ENCODE measurements at regions not wholly inside any gene's neighbourhood (a gene's known extent, or its start where the extent isn't known, plus 50 kb on each side); places are given as distances from the start of the nearest gene placed in this dataset.

DNA sequence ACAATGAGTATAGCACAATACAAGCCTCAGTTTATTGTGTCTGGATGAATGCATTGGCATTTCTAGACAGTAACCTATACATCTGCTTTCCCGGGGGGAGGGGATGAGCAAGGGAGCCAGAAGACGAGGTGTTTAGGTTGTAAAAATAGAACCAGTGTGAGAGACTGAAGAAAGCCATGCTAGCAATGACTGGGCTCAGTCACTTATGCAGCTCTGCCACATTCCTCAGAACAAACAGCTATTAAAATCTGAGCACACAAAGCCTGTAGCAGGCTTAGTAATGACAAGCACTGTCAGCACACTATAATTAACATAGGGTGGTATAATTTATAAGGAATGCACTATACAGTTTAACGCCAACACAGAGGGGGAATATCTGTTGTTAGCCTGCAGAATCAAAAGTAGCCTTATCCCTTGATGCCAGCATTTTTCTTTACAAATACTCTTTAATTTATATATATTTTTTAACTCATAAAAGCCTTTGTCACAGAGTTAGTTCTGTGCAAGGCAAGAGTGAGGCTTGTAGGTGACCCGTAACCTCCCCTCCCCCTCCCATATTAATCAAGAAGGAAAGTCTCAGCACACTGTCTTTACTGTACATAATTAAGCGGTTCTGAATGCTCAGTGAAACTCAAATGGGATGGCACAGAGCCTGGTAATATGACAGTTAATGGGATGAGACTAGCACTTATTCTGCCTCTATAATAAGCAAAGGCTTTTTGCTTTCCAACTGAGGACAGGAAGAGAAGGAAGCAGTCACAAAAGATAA is 295.4 kb downstream of the CSNK1G3 start:
- no peak overlapping the region for H3K27ac ChIP-seq (ENCODE audit: insufficient read depth, low read length)
- H3K36me3 ChIP-seq (ENCODE audit: control insufficient read depth, insufficient read depth, low read length) = no peaks in the 10 kb centered on the region
- TF ChIP-seq, protein P1, sequence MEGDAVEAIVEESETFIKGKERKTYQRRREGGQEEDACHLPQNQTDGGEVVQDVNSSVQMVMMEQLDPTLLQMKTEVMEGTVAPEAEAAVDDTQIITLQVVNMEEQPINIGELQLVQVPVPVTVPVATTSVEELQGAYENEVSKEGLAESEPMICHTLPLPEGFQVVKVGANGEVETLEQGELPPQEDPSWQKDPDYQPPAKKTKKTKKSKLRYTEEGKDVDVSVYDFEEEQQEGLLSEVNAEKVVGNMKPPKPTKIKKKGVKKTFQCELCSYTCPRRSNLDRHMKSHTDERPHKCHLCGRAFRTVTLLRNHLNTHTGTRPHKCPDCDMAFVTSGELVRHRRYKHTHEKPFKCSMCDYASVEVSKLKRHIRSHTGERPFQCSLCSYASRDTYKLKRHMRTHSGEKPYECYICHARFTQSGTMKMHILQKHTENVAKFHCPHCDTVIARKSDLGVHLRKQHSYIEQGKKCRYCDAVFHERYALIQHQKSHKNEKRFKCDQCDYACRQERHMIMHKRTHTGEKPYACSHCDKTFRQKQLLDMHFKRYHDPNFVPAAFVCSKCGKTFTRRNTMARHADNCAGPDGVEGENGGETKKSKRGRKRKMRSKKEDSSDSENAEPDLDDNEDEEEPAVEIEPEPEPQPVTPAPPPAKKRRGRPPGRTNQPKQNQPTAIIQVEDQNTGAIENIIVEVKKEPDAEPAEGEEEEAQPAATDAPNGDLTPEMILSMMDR (conservative IDR thresholded peaks at IDR 0.05 in 1 of 2, IDR thresholded peaks at IDR 0.05 in 1 of 2; ENCODE audit: low read depth in 1 of 2, low read length in 2 of 2) = no peak
- TF ChIP-seq EZH2 (IDR thresholded peaks at IDR 0.05; ENCODE audit: low read length, missing control alignments) = no peak
- H3K27me3 ChIP-seq (ENCODE audit: control insufficient read depth, insufficient read depth, low read length) = no peaks in the 10 kb centered on the region
- no peaks in the 10 kb centered on the region for H3K9me3 ChIP-seq (ENCODE audit: control insufficient read depth, insufficient read depth, low read depth, low read length)
- H3K4me1 ChIP-seq (ENCODE audit: control insufficient read depth, extremely low read depth, insufficient read depth, low read length) = no peaks in the 10 kb centered on the region
- H3K4me3 ChIP-seq (replicated peaks in 1 of 4; ENCODE audit: control extremely low read depth in 1 of 4, insufficient read depth in 1 of 4, low read depth in 3 of 4, low read length in 4 of 4) = no peak overlapping the region
- H3K4me2 ChIP-seq (ENCODE audit: extremely low read depth, insufficient read depth, low read length) = no peak overlapping the region
- H4K20me1 ChIP-seq (ENCODE audit: control insufficient read depth, extremely low read depth, insufficient read depth, low read length) = no peaks in the 10 kb centered on the region
- no peaks in the 10 kb centered on the region for H3K79me2 ChIP-seq (ENCODE audit: control insufficient read depth, insufficient read depth, low read length)
- no peak overlapping the region for H3K9ac ChIP-seq (ENCODE audit: insufficient read depth, low read length)
- no peak overlapping the region for H2AFZ ChIP-seq (ENCODE audit: low read length)
- no peak for DNase-seq (ENCODE audit: low read depth in 2 of 2)

DNA sequence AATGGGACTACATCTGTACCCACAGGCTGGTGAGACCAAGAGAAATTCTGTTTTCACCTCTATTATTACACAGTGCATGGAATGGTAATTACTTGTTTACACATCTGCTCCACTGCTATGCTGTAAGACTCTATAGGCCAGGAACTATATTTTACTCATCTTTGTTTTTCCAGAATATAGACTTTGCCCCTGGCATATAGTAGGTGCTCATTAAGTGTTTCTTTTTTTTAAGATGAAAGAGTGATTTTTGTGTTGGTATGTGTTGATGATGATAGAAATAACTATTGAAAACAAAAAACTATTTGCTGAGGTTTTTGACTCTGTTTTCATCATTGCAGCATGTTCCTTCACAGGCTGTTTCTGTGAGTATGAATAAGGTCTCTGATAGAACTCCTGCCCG is 294.7 kb downstream of the CSNK1G3 start:
- Histone ChIP-seq H3K79me2 (ENCODE audit: control insufficient read depth, insufficient read depth, low read length) (no peaks in the 10 kb centered on the region), H3K27me3 (ENCODE audit: control insufficient read depth, insufficient read depth, low read length) (no peaks in the 10 kb centered on the region), H4K20me1 (ENCODE audit: control insufficient read depth, extremely low read depth, insufficient read depth, low read length) (no peaks in the 10 kb centered on the region), H3K4me3 (replicated peaks in 1 of 4; ENCODE audit: control extremely low read depth in 1 of 4, insufficient read depth in 1 of 4, low read depth in 3 of 4, low read length in 4 of 4) (no peak overlapping the region), H3K27ac (ENCODE audit: insufficient read depth, low read length) (no peak overlapping the region), H3K4me1 (ENCODE audit: control insufficient read depth, extremely low read depth, insufficient read depth, low read length) (no peaks in the 10 kb centered on the region), H2AFZ (ENCODE audit: low read length) (no peak overlapping the region), H3K9ac (ENCODE audit: insufficient read depth, low read length) (no peak overlapping the region), H3K4me2 (ENCODE audit: extremely low read depth, insufficient read depth, low read length) (no peak overlapping the region), H3K9me3 (ENCODE audit: control insufficient read depth, insufficient read depth, low read depth, low read length) (no peaks in the 10 kb centered on the region), H3K36me3 (ENCODE audit: control insufficient read depth, insufficient read depth, low read length) (no peaks in the 10 kb centered on the region)
- DNase-seq (ENCODE audit: low read depth in 2 of 2) = no peak
- TF ChIP-seq, protein P1 (conservative IDR thresholded peaks at IDR 0.05 in 1 of 2, IDR thresholded peaks at IDR 0.05 in 1 of 2; ENCODE audit: low read depth in 1 of 2, low read length in 2 of 2) = no peak

DNA sequence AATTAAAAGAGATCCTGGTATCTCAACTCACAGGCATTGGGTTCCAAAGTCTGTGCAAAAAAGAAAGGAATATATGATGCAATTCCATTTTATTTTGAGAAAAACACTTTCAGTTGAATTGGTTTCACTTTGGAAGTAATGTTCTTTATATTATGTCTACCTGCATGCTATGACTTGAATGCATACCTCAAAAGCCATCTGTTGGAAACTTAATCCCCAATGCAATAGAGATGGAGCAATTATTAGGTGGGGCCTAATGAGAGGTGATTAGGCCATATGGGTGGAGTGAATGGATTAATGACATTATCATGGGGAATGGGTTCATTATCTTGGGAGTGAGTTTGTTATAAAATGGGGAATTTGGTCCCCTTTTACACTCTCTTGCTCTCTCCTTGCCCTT is 293.3 kb downstream of the CSNK1G3 start:
- H3K4me2 ChIP-seq (ENCODE audit: extremely low read depth, insufficient read depth, low read length) = no peak overlapping the region
- TF ChIP-seq, protein P1 (conservative IDR thresholded peaks at IDR 0.05 in 1 of 2, IDR thresholded peaks at IDR 0.05 in 1 of 2; ENCODE audit: low read depth in 1 of 2, low read length in 2 of 2) = no peak
- no peak for TF ChIP-seq EZH2 (IDR thresholded peaks at IDR 0.05; ENCODE audit: low read length, missing control alignments)
- no peaks in the 10 kb centered on the region for H3K79me2 ChIP-seq (ENCODE audit: control insufficient read depth, insufficient read depth, low read length)
- no peaks in the 10 kb centered on the region for H3K36me3 ChIP-seq (ENCODE audit: control insufficient read depth, insufficient read depth, low read length)
- H4K20me1 ChIP-seq (ENCODE audit: control insufficient read depth, extremely low read depth, insufficient read depth, low read length) = no peaks in the 10 kb centered on the region
- DNase-seq (ENCODE audit: low read depth in 2 of 2) = no peak
- H2AFZ ChIP-seq (ENCODE audit: low read length) = no peak overlapping the region
- H3K27ac ChIP-seq (ENCODE audit: insufficient read depth, low read length) = no peak overlapping the region
- H3K4me1 ChIP-seq (ENCODE audit: control insufficient read depth, extremely low read depth, insufficient read depth, low read length) = no peaks in the 10 kb centered on the region
- no peak overlapping the region for H3K4me3 ChIP-seq (replicated peaks in 1 of 4; ENCODE audit: control extremely low read depth in 1 of 4, insufficient read depth in 1 of 4, low read depth in 3 of 4, low read length in 4 of 4)
- no peaks in the 10 kb centered on the region for H3K27me3 ChIP-seq (ENCODE audit: control insufficient read depth, insufficient read depth, low read length)
- no peak overlapping the region for H3K9ac ChIP-seq (ENCODE audit: insufficient read depth, low read length)
- H3K9me3 ChIP-seq (ENCODE audit: control insufficient read depth, insufficient read depth, low read depth, low read length) = no peaks in the 10 kb centered on the region

Data from fibroblast of lung (primary cell).